GM18867 (cell line): ENCODE measurements at regions not wholly inside any gene's neighbourhood (a gene's known extent, or its start where the extent isn't known, plus 50 kb on each side); places are given as distances from the start of the nearest gene placed in this dataset.

ENCODE experiments used
- ATAC-seq: cut with Tn5 transposase; IDR thresholded peaks from one replicate; pipeline ENCODE4 v1.9.1; 2021; ENCODE audit warnings: mild to moderate bottlenecking, moderate library complexity; ENCODE audit not compliant: unreplicated experiment

DNA sequence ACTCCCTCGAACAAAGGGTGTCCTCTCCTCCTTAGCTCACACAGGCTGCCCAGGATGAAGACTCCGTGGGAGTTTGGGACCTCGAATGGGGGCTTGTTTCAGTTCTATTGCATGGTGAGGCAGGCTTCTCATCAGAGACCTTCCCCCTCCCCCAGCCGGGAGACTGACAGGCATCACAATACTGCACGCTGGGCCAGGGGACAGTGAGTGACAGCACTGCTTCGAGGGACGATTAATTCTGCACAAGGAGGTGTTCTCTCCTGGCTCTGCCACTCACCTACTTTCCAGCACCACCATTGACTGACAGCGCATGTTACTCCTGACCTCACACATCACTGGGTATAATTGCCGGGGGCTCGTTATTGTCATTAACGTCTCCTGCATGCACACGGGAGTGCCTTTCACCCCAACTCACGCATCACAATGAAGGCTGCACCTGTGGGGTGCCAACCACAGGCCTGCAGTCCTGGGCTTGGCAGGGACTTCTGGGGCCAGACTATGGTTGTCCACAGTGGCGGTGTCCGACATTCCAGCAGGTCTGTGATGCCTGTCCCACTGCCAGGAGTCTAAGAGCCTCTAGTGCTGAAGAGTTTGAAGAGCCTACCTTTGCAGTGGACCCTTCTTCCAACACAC, 412.2 kb upstream of the TSHZ3 start:
- ATAC-seq: no peak

DNA sequence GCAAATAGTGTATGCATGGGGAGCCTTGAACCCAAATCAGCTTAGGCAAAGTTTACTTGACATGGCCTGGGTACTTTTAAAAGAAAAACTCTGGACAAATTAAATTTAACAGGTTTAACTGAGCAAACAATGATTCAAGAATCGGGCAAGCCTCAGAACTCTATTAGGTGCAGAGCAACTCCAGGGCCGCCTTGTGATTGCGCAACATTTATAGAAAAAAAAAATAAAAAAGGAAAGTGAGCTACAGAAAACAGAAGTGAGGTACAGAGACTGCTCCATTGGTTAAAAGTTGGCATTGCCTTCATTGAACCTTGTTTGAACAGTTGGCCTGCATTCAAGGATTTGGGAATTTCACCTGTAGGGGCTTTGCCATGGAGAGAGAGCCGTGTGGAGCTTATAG, 421.0 kb upstream of the TSHZ3 start:
- ATAC-seq: no peak

DNA sequence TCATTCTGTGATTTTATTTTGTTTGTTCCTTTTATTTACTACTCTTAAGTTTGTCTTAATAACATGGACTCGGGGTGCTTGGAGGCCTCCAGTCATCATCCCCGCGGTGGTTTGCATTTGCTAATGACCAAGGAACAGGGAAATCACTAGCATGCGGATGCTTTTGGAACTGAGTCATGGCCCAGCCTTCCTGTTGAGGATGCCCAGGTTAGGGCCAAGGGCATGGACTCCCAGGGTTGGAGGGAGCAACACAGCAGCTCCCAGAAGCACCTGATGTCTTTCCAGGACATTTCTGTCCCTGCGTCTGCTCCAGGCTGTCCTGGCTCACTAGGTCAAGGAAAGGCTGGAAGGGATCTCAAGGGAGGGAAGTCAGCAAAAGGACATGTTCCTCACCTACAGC, 423.7 kb upstream of the TSHZ3 start:
- no peak for ATAC-seq

DNA sequence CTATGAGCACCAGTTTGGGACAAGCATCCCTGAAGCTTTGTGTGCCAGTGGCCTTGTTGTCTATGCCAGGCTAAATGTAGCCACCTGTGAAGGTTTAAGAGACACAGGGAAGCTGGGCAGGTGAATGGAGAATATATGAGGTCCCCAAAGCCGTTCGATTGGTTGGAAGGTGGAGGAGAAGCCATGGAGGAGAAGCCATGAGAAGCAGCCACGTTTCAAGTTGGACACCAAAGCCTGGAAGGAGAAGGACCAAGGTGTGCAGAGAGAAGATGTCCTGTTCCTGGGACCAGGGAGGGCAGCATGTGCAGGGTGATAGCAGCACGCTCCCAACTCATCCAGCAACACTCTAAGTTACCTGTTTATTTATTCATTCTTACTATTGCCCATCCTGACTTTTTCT, 432.3 kb upstream of the TSHZ3 start:
- no peak for ATAC-seq

DNA sequence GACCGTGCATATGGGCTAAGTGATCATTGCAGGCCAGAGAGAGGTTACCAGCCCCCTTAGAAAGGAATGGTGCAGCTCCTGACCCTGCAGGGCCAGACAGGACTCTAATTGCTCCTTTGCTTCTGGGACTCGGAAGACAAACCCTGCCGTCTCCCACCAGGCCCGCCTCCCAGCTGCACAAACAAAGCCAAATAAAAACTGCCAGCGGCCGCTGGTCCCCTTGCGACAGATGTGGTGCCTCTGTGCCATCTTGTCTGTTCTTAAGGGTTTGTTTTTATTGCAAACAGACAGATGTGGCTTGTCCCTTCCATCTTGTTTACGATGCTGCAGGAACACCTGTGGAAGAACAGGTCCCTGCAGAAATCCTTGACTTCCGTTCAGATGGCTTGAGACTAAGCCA, 434.4 kb upstream of the TSHZ3 start:
- ATAC-seq: no peak

DNA sequence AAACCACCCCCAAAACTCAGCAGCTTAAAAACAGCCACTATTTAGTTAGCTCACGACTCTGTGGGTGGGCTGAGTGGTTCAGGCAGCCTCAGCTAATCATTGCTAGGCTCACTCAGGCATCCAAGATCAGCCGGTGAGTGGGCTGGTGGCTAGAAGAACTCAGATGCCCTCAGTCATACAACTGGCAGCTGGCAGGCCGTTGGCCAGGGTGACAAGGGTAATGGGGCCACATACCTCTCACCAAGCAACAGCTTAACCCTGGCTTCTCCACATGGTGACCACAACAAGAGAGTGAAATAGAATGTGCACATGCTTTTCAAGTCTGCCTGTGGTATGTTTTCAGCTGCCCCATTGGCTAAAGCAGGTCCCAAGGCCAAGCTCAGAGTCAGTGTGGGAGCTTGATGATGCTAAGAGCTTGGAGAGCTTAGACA, 435.4 kb upstream of the TSHZ3 start:
- no peak for ATAC-seq

DNA sequence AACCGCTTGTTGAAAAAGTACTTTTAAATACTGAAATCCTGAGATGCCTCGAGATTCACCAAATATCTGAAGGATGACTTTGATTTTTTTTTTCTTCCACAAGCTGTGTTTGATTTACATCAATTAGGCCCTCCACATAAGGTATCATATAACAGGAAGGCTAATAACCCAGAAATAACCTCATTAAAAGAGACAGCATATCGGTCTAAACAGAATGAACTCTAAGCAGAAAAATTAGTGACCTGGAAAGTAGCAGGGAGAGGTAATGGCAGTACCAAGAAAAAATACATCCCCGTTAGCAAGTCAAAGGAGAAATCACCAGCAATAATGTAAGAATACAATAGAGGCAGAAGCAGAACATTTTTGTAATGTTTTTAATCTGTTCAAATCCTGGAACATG, 452.4 kb upstream of the TSHZ3 start:
- no peak for ATAC-seq

DNA sequence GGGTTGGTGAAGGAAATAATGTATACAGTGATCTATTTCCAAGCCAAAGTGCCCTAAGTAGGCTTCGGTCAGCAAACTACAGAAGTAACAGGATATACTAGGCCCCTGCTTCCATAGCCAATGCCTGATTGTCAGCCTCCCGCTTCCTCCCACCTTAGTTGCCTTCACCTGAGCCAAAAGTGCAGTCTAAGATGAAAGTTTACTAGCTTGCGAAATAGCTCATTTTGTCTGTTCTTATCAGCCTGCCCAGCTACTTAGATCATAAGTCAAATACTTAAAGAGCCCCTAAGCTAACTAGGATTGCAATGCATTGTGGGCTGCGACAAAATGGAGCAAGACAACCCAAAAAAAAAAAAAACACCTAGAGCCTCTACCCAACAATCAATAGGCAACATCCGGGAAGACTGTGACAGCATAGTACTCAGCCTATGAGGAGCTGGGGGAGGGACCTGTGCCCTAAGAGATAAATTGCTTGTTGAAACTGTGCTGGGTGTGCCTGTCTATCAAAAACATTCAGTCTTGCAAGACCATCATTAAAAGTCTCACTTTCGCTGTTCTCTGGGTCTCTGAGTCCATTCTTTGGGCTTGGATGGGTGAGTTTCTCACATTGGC, 454.7 kb upstream of the TSHZ3 start:
- no peak for ATAC-seq

DNA sequence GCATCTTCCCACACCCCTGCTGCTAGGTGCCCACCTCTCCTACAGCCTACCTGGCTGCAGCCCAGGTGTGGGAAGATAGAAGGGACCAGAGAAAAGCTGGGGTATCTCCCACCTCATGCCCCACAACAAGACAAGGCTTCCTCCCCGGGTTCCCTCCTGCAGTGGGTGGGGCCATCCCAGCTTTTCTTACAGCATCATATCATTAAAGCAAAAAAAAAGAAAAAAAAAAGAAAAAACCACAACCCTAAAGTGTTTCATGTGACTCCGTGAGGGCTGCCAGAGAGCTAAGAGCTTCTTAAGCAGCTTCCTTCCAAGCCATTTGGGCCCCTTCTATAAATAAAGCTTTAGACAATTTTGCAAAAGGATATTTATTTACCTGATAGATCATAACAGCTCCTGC, 455.4 kb upstream of the TSHZ3 start:
- no peak for ATAC-seq

DNA sequence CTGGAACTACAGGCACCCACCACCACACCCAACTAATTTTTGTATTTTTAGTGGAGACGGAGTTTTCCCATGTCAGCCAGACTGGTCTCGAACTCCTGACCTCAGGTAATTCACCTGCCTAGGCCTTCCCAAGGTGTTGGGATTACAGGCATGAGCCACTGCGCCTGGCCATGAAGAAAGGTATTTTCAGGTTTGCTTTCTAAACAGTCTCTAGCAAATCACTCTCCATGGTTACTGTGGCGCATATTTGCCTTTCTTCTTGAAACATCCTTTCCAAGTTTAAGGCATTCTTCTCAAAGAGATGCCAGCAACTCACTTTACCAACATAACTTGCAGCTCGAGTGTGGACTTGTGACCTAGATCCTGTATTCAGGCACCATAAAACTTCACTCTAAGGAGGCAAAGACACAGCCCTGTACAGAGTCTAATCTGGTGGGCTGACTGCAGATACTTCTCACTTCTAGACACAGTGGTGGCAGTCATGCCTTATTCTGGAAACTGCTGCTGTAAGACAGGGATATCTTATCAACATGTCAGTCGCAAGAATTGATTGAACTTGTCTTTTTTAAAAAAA, 461.4 kb upstream of the TSHZ3 start:
- ATAC-seq: no peak

DNA sequence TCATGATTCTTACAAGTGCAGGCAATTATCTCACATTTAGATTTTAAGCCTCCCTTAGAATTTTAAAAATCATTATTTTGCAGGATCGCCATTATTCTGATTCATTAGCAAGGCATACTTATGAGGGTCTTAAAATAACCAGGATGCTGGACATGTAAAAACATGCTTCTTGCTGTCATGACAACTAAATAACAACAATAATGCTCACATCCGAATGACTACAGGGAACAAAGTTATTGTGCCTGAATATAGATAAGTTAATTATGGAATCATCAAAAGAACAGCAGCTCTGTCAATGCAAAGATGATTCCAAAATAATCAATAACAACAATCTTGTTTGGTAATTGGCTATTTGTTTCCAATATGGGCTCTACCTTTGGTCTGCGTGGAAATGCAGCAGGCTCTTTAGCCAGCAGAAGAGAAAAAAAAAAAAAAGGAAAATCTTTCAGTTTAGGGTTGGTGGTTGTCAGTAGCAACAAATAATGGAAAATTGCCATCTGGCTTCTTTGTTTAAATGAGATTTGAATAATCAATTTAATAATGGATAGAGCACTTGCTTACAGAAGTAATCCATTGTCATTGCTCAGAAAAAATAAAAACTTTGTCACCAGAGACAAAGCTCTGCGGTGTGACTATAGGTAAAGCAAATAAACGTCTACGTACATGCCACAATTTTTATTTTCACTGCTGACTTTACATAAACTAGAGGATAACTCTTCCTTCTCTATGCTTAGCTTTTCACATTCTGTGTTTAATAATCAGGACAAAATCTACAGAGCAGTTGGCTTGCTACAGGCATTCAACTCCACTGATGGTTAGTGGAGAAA, 468.9 kb upstream of the TSHZ3 start:
- no peak for ATAC-seq

DNA sequence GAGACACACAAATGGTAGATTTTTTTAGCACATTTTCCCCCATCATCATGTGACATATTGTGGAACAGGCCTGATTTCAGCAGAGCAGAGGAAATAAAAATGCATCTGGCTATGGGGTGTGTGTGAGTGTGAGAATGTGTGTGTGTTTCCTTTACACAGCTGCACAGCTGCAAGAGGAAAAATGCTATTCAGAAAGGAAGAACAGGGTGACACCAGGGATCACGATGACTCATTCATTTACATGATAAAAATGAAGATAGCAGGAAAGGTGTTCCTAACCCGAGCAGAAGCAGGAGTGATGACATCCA, 469.5 kb upstream of the TSHZ3 start:
- ATAC-seq: no peak

DNA sequence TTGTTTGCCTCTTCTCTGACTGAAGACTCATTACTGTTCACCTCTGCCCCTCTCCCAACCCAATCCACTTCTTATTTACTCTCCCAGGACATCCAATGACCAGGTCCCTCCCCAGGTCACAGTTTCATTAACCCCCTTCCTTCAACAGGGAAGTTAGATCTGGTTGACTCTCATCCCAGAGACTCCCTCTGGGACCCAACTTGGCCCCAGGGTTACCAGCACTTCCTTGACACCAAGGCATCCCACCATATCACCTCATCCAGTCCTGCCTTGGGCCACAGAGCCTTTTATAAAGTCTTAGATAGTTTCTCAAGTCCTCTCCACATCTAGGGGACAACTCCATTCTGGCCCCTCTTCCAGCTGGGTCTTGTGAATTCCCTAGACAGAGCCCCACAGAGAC, 470.6 kb upstream of the TSHZ3 start:
- ATAC-seq: no peak

DNA sequence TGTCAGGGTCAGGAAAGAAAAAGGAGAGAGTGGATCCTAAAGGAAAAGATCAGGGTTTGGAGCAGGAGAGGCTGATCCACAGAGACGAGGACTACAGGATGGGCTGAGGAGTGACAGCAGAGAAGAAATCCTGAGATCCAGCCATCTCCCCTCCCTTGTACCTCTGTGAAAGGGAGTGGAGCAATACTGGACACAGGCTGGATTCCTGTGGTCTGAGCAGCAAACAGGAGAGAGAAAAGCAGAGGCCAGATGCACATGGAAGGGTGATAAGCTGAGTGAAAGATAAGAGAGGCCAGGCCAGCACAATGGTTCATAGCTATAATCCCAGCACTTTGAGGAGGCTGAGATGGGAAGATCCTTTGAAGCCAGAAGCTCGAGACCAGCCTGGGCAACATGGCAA, 472.1 kb upstream of the TSHZ3 start:
- no peak for ATAC-seq

DNA sequence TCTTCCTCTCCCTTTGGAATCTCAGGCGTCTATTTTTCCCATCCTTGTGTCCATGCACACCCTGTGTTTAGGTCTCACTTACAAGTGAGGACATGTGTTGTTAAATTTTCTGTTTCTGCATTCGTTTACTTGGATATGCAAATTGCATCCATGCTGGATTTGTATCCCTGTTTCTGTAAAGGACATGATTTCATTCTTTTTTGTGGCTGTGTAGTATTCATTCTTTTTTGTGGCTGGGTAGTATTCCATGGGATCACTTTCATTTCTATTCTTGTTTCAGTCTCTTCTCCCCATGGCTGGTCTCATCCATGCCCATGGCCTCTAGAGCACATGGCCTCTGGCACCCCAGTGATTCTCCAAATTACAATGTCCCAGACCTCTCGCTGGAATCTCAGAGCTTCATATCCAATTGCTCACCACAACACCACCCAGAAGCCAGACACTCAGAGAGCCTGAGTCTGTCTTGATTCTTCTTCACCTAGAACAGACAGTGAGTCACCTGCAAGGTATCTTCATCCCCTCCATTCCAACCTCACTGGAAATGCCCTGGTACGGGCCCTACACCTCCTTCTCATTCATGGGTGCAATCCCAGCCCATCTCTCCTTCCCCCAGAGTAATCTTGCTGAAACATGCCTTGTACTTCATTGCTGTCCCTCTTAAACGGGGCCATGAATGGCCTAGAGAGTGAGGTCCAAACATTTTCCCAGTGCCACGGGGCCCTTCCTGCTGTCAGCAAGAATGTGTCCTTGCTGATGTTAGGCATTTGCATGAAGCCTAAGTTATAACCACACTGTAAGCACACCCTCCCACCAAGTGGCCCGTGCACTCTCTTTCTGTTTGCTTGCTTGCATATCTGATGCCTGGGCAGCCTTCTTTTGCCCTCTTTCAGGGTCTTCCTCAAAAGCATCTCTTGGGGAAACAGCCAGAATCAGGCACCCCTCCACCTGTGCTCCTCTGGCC, 476.2 kb upstream of the TSHZ3 start:
- ATAC-seq: no peak

DNA sequence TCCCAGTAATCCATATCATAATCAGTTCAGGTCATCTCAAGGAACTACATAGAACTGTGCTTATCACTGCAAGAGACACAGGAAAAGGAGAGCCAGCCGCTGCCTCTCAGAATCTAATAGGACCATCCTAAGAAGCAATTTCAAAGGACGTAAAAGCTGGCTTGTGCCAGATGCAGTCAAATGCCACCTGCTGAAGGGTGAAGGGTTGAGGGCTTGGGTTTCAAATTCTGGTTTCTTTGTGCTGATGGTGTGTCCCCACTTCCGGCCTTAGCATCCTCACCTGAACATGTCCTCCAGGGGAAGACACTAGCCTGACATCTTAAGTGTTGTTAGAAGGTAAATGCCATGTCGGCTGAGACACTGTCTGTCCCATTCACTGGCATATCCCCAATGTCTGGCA, 477.1 kb upstream of the TSHZ3 start:
- ATAC-seq: no peak

DNA sequence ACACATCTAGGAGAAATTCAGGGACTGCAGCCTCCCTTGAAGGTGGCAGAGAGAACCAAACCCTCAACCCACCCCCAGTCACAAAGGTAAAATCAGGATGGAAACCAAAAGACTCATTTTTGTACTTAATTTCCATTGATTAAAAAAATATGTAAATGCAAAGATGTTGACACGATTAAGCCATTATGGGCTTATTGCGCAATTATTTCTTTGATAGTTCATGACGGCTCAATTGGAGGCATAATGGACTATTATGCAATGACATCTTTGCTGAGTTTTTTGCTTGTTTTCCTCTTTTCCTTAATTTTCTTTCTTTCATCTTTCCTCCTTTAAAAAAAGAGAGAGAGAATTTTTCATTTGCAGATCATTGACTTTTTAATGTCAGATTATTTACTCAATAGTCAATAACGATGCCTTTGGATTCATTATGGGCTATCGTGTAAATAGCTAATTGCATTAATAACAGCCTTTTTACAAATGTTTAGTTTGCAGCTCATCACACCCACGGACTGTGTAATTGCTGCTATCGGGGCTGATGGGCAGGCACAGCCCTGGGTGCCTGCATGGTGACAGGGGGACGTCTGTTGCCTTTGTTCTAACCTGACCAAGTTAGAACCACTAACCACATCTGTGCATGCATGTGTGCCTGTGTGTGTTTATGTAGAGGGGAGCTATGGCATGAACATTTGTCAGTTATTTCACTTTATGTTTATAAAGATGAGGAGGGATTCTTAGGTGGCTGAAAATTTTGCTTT, 482.4 kb upstream of the TSHZ3 start:
- no peak for ATAC-seq

DNA sequence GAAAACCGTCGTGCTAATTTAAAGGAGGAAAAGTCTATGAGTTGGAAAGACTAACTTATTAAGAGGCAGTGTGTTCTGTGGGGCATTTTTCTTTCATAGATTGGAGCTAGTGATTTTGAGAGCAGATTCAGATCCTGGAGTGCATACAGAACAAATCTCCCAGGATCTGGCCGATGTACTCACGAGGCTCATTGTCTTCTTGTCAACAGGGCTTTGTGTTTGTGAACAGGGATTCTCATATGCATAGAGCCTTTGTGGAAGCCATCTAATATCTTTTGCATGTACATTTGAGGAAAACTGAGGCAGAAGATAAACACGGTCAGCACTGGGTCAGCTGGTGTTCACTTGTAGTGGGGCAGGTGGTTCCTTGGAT, 482.9 kb upstream of the TSHZ3 start:
- ATAC-seq: no peak

DNA sequence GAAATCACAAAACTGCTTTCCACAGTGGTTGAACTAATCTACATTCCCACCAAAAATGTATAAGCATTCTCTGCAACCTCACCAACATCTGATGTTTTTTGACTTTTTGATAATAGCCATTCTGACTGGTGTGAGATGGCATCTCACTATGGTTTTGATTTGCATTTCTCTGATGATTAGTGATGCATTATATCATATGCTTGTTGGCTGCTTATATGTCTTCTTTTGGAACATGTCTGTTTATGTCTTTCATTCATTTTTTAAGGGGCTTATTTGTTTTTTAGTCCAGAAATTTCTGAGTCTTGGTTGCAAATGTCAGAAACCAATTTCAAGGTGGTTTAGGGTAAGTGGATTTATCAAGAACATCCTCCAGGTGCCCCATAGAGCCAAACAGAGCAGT, 484.8 kb upstream of the TSHZ3 start:
- ATAC-seq: no peak

DNA sequence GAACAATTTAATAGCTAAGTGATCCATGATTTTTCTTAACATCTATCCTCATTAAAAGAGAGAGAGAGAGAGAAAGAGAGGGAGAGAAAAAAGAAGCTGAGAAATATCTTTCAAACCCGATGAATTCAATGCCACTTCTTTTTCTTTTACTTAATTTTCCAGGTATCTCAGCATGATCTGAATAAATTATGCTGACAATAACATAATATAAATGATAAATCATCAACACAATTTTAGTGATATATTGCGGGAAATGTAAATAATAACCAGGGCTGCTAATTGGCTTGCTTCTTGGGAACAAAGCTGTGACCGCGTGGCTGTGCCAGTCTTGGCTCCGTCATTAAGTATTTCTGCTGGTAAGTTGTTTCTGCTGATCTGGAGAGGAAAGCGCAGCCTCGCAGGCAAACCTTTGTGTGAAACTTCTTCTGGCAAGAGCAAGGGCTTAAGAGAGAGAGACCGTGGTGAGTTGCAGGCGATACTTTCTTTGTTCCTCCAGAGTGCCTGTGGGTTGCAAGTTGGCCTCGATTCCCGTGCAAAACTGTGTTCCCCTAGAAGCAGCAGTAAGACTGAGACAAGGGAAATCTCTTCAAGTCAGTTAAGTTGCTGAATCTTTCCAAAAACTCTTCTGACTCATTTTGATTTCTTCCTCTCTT, 489.1 kb upstream of the TSHZ3 start:
- no peak for ATAC-seq
